NB4 (cell line): ENCODE measurements at regions not wholly inside any gene's neighbourhood (a gene's known extent, or its start where the extent isn't known, plus 50 kb on each side); places are given as distances from the start of the nearest gene placed in this dataset.

Experiments
- CTCF ChIP-seq: IDR thresholded peaks from one replicate; pipeline ENCODE4 v1.5.1; 2012; ENCODE audit warnings: low read depth, low read length
- POLR2A ChIP-seq: IDR thresholded peaks from 2 replicates; pipeline ENCODE4 v1.6.1; 2011; ENCODE audit warnings: mild to moderate bottlenecking; ENCODE audit not compliant: insufficient read length; ENCODE audit errors: extremely low read depth

- no peak for TF ChIP-seq POLR2A
- TF ChIP-seq CTCF, result no peak
Observed at GRCh38 chr6:11366934-11367637, 134.6 kb upstream of the NEDD9 start.
